ENCODE measurements at regions not wholly inside any gene's neighbourhood (a gene's known extent, or its start where the extent isn't known, plus 50 kb on each side); places are given as distances from the start of the nearest gene placed in this dataset.
"Not testable (repeated sequence)": the region's sequence is repeated elsewhere in the genome, so short reads cannot be mapped to it uniquely, and the experiment has no call there.

GRCh38 chr13:100958831-100959230 is 284.2 kb upstream of the TMTC4 start:
- CTCF ChIA-PET, result interaction anchor here (1.0 to 1.5 kb wide), 2 partner anchors 15 to 92 kb away, joined by 3 read pairs; no protein-coding TSS in a partner anchor
- no peak for TF ChIP-seq CTCF (IDR thresholded peaks at IDR 0.05; ENCODE audit: control extremely low read depth, extremely low read depth, low read depth, missing control alignments)
- DNase-seq (ENCODE audit: extremely low spot score), result no peak
- POLR2A ChIA-PET, result no interaction called here

- no peak for TF ChIP-seq CTCF (IDR thresholded peaks at IDR 0.05; ENCODE audit: control extremely low read depth, extremely low read depth, low read depth, missing control alignments)
- no peak for DNase-seq (ENCODE audit: extremely low spot score)
- CTCF ChIA-PET, result no interaction called here
- POLR2A ChIA-PET, result no interaction called here
These were observed 283.1 kb upstream of the TMTC4 start for GRCh38 chr13:100957741-100958140.

GRCh38 chr13:100954430-100955305 is 280.1 kb upstream of the TMTC4 start:
- TF ChIP-seq CTCF (IDR thresholded peaks at IDR 0.05; ENCODE audit: control extremely low read depth, extremely low read depth, low read depth, missing control alignments), result no peak
- no peak for DNase-seq (ENCODE audit: extremely low spot score)
- CTCF ChIA-PET, result no interaction called here
- POLR2A ChIA-PET, result no interaction called here

GRCh38 chr13:100951016-100951415 is 276.4 kb upstream of the TMTC4 start:
- ChIA-PET POLR2A (no interaction called here), CTCF (no interaction called here)
- no peak for TF ChIP-seq CTCF (IDR thresholded peaks at IDR 0.05; ENCODE audit: control extremely low read depth, extremely low read depth, low read depth, missing control alignments)
- DNase-seq (ENCODE audit: extremely low spot score), result no peak

GRCh38 chr13:100948937-100949336 is 274.3 kb upstream of the TMTC4 start:
- CTCF ChIA-PET, result interaction anchor here (1.0 kb wide), 1 partner anchor 8 kb away, joined by 3 read pairs; no protein-coding TSS in a partner anchor
- DNase-seq (ENCODE audit: extremely low spot score); POLR2A ChIA-PET: not testable (repeated sequence)

- ChIA-PET POLR2A (no interaction called here), CTCF (no interaction called here)
- no peak for TF ChIP-seq CTCF (IDR thresholded peaks at IDR 0.05; ENCODE audit: control extremely low read depth, extremely low read depth, low read depth, missing control alignments)
- no peak for DNase-seq (ENCODE audit: extremely low spot score)
These were observed 272.0 kb upstream of the TMTC4 start for GRCh38 chr13:100946588-100946987.

- TF ChIP-seq CTCF (IDR thresholded peaks at IDR 0.05; ENCODE audit: control extremely low read depth, extremely low read depth, low read depth, missing control alignments), result no peak
- POLR2A ChIA-PET, result no interaction called here
- CTCF ChIA-PET, result interaction anchor here (1.2 to 1.5 kb wide), 2 partner anchors 14 to 22 kb away, joined by 3 to 4 read pairs; no protein-coding TSS in a partner anchor
- DNase-seq (ENCODE audit: extremely low spot score), result no peak
These were observed 270.3 kb upstream of the TMTC4 start for GRCh38 chr13:100944791-100945345.

All from GM10248 (cell line).